ENCODE measurements at regions not wholly inside any gene's neighbourhood (a gene's known extent, or its start where the extent isn't known, plus 50 kb on each side); places are given as distances from the start of the nearest gene placed in this dataset.

GRCh38 chr10:90977855-90978486, 57.1 kb upstream of the ANKRD1 start:
- Histone ChIP-seq H3K4me2 (ENCODE audit: control insufficient read depth, extremely low read depth, insufficient read depth, low read depth, low read length) (no peak overlapping the region), H2AFZ (ENCODE audit: control insufficient read depth, low read length) (no peak overlapping the region), H3K79me2 (ENCODE audit: control insufficient read depth, insufficient read depth, low read length) (no peaks in the 10 kb centered on the region), H3K4me3 (ENCODE audit: control insufficient read depth in 2 of 3, extremely low read depth in 1 of 3, insufficient read depth in 2 of 3, low read depth in 1 of 3, low read length in 3 of 3) (no peak overlapping the region), H4K20me1 (ENCODE audit: control insufficient read depth, extremely low read depth, insufficient read depth, low read length) (no peaks in the 10 kb centered on the region), H3K9me1 (ENCODE audit: control insufficient read depth, extremely low read depth, insufficient read depth, low read length) (no peaks in the 10 kb centered on the region), H3K9ac (ENCODE audit: control insufficient read depth, extremely low read depth, insufficient read depth, low read length) (no peak overlapping the region), H3K9me3 (ENCODE audit: control insufficient read depth, low read depth, low read length) (no peaks in the 10 kb centered on the region), H3K4me1 (ENCODE audit: control insufficient read depth, extremely low read depth, insufficient read depth, low read length) (no peaks in the 10 kb centered on the region), H3K36me3 (ENCODE audit: control insufficient read depth in 2 of 2, extremely low read depth in 1 of 2, insufficient read depth in 2 of 2, low read length in 2 of 2) (no peaks in the 10 kb centered on the region), H3K27me3 (ENCODE audit: control insufficient read depth, extremely low read depth, insufficient read depth, low read length) (no peaks in the 10 kb centered on the region), H3K27ac (ENCODE audit: control insufficient read depth, insufficient read depth, low read length) (no peak overlapping the region)
- DNase-seq (ENCODE audit: low read depth, low spot score): no peak
- dilution Hi-C loops (cut with MboI; ENCODE audit: extremely low pct_ligation_motif_present, low sequenced_read_pairs): no loop called here
- no peak for TF ChIP-seq CTCF (optimal IDR thresholded peaks at IDR 0.05 in 1 of 3, IDR thresholded peaks at IDR 0.05 in 1 of 3, conservative IDR thresholded peaks at IDR 0.05 in 1 of 3; ENCODE audit: extremely low read depth in 1 of 3, insufficient read depth in 2 of 3, low read length in 3 of 3)
- no peak for TF ChIP-seq EZH2 (IDR thresholded peaks at IDR 0.05; ENCODE audit: low read length)
- FAIRE-seq: no peak

DNA sequence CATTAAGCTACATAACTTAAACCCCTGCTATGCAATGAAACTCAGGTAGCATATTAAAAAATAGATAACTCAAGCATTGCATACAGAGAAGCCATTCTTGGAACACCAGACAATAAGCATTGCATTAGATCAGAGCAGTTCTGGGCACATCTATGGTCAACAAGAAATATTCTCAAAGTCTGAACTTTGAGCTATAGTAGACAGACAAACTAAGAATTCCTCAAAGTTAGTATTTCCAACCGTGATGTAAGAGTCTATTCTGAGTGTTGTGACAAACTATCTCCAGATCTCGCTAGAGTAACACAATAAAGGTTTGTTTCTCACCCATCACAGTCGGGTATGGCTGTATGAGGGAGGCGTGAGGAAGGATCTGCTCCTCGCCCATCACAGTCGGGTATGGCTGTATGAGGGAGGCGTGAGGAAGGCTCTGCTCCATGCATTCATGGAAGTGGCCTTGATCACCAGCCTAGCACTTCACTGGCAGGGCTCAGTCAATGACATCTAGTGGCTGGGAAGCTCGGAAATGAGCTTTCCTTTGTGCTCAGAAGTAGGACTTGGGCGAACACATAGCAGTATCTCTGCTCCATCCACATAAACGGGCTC, 61.6 kb upstream of the ANKRD1 start:
- H3K79me2 ChIP-seq (ENCODE audit: control insufficient read depth, insufficient read depth, low read length): no peaks in the 10 kb centered on the region
- no peak for DNase-seq (ENCODE audit: low read depth, low spot score)
- H3K27ac ChIP-seq (ENCODE audit: control insufficient read depth, insufficient read depth, low read length): no peak overlapping the region
- no peak for FAIRE-seq
- TF ChIP-seq EZH2 (IDR thresholded peaks at IDR 0.05; ENCODE audit: low read length) (no peak), CTCF (optimal IDR thresholded peaks at IDR 0.05 in 1 of 3, IDR thresholded peaks at IDR 0.05 in 1 of 3, conservative IDR thresholded peaks at IDR 0.05 in 1 of 3; ENCODE audit: extremely low read depth in 1 of 3, insufficient read depth in 2 of 3, low read length in 3 of 3) (no peak)
- H3K9ac ChIP-seq (ENCODE audit: control insufficient read depth, extremely low read depth, insufficient read depth, low read length): no peak overlapping the region
- peaks cover 16% of the 10 kb centered on the region for H3K27me3 ChIP-seq (ENCODE audit: control insufficient read depth, extremely low read depth, insufficient read depth, low read length)
- no peak overlapping the region for H3K4me3 ChIP-seq (ENCODE audit: control insufficient read depth in 2 of 3, extremely low read depth in 1 of 3, insufficient read depth in 2 of 3, low read depth in 1 of 3, low read length in 3 of 3)
- no peaks in the 10 kb centered on the region for H4K20me1 ChIP-seq (ENCODE audit: control insufficient read depth, extremely low read depth, insufficient read depth, low read length)
- no peaks in the 10 kb centered on the region for H3K9me3 ChIP-seq (ENCODE audit: control insufficient read depth, low read depth, low read length)
- H2AFZ ChIP-seq (ENCODE audit: control insufficient read depth, low read length): no peak overlapping the region
- no peaks in the 10 kb centered on the region for H3K4me1 ChIP-seq (ENCODE audit: control insufficient read depth, extremely low read depth, insufficient read depth, low read length)
- H3K36me3 ChIP-seq (ENCODE audit: control insufficient read depth in 2 of 2, extremely low read depth in 1 of 2, insufficient read depth in 2 of 2, low read length in 2 of 2): no peaks in the 10 kb centered on the region
- no peak overlapping the region for H3K4me2 ChIP-seq (ENCODE audit: control insufficient read depth, extremely low read depth, insufficient read depth, low read depth, low read length)
- no peaks in the 10 kb centered on the region for H3K9me1 ChIP-seq (ENCODE audit: control insufficient read depth, extremely low read depth, insufficient read depth, low read length)
- dilution Hi-C loops (cut with MboI; ENCODE audit: extremely low pct_ligation_motif_present, low sequenced_read_pairs): no loop called here

All from keratinocyte (primary cell).